HCT116 (cell line): ENCODE measurements at regions not wholly inside any gene's neighbourhood (a gene's known extent, or its start where the extent isn't known, plus 50 kb on each side); places are given as distances from the start of the nearest gene placed in this dataset.

Experiments used
- ATAC-seq: fragments of 200-7000 bp; cut with Tn5 transposase; 2 replicates; pipeline ENCODE4 v1.9.1; 2020; ENCODE audit warnings: mild to moderate bottlenecking, moderate library complexity
- BruUV-seq: library from RNA; stranded (reverse); fragments of 400-500 nt; replicated peaks from 2 replicates; lab custom pipeline; 2021; lab: Mats Ljungman, UMichigan
- CTCF ChIA-PET: fragments of 300-600 bp; sonication (Branson Sonifier 250); formaldehyde crosslinking; loops from one replicate; lab custom pipeline; 2021; ENCODE audit warnings: antibody characterized with exemption; lab: Charles Lee
- POLR2A ChIA-PET: fragments of 300-600, 350-600 bp; sonication (Branson Sonifier 250); formaldehyde crosslinking; loops from one replicate; lab custom pipeline; 2021; ENCODE audit warnings: antibody characterized with exemption; lab: Charles Lee
- RAD21 ChIA-PET, 2 experiments: fragments of 300-600 bp; sonication (Branson Sonifier 250); formaldehyde crosslinking; loops; one replicate each; lab custom pipeline; 2023; ENCODE audit warnings: low total read pairs in 2 of 2; ENCODE audit not compliant: uncharacterized antibody in 2 of 2, unreplicated experiment in 2 of 2, low non-redundant PET in 1 of 2; lab: Charles Lee
- DNase-seq: peaks from one replicate; pipeline ENCODE4 v3.0.0-alpha.2; 2010; ENCODE audit warnings: low read depth, low spot score
- H2AFZ ChIP-seq: fragments of 200-600 bp; shearing (Covaris generic), sonication (generic); 2 replicates; pipeline ENCODE4 v1.6.1; 2017; ENCODE audit warnings: low read depth, mixed run types, mixed read lengths, antibody characterized with exemption, low read length; ENCODE audit not compliant: poor library complexity, severe bottlenecking
- H3K27ac ChIP-seq: 2 replicates; pipeline ENCODE4 v1.5.1; 2012; ENCODE audit warnings: low read depth, low read length
- H3K27me3 ChIP-seq: fragments of 200-600 bp; sonication (generic); 2 replicates; pipeline ENCODE4 v1.6.1; 2016; ENCODE audit warnings: mixed run types, low read length, mixed read lengths; ENCODE audit not compliant: insufficient read depth
- H3K36me3 ChIP-seq, 2 experiments: fragments of 200-500 bp in 1 of 2; fragments of 200-600 bp in 1 of 2; sonication (Bioruptor generic) in 1 of 2; sonication (generic) in 1 of 2; 2 replicates each; pipeline versions ENCODE4 v1.5.1 to v1.6.1; 2014 to 2016; ENCODE audit warnings: low read length in 2 of 2, inconsistent platforms in 1 of 2, mixed read lengths in 1 of 2, mixed run types in 1 of 2; ENCODE audit not compliant: insufficient read depth in 2 of 2, control insufficient read depth in 1 of 2
- H3K4me1 ChIP-seq, 2 experiments: fragments of 200-600 bp in 1 of 2; sonication (generic) in 1 of 2; 2 replicates each; pipeline versions ENCODE4 v1.5.1 to v1.6.1; 2012 to 2017; ENCODE audit warnings: low read length in 2 of 2, inconsistent platforms in 1 of 2, mild to moderate bottlenecking in 1 of 2, mixed read lengths in 1 of 2, mixed run types in 1 of 2, moderate library complexity in 1 of 2; ENCODE audit not compliant: insufficient read depth in 2 of 2, control insufficient read depth in 1 of 2
- H3K4me2 ChIP-seq: fragments of 200-600 bp; sonication (generic); 2 replicates; pipeline ENCODE4 v1.6.1; 2017; ENCODE audit warnings: mixed run types, low read length, mixed read lengths
- H3K4me3 ChIP-seq, 2 experiments: fragments of 200-600 bp in 1 of 2; sonication (generic) in 1 of 2; replicated peaks in 1 of 2; 2 replicates each; pipeline ENCODE4 v1.5.1; 2011 to 2016; ENCODE audit warnings: low read length in 2 of 2, control low read depth in 1 of 2, low read depth in 1 of 2, mild to moderate bottlenecking in 1 of 2, mixed read lengths in 1 of 2, mixed run types in 1 of 2
- H3K79me2 ChIP-seq: fragments of 200-600 bp; sonication (generic); 2 replicates; pipeline ENCODE4 v1.6.1; 2017; ENCODE audit warnings: mild to moderate bottlenecking, mixed run types, low read length, moderate library complexity, mixed read lengths; ENCODE audit not compliant: insufficient read depth
- H3K9ac ChIP-seq: fragments of 200-600 bp; sonication (generic); 2 replicates; pipeline ENCODE4 v1.6.1; 2016; ENCODE audit warnings: low read length, mixed read lengths
- H3K9me2 ChIP-seq: fragments of 200-600 bp; sonication (generic), shearing (Covaris generic); 2 replicates; pipeline ENCODE4 v1.6.1; 2017; ENCODE audit warnings: mixed run types, mild to moderate bottlenecking, moderate library complexity; ENCODE audit not compliant: insufficient read depth
- H3K9me3 ChIP-seq, 2 experiments: fragments of 200-500 bp in 1 of 2; fragments of 200-600 bp in 1 of 2; sonication (Bioruptor generic) in 1 of 2; sonication (generic) in 1 of 2; 2 replicates each; pipeline ENCODE4 v1.6.1; 2014 to 2017; ENCODE audit warnings: low read length in 2 of 2, mixed read lengths in 2 of 2, inconsistent platforms in 1 of 2, low read depth in 1 of 2, mild to moderate bottlenecking in 1 of 2, mixed run types in 1 of 2, moderate library complexity in 1 of 2; ENCODE audit not compliant: control insufficient read depth in 1 of 2, insufficient read depth in 1 of 2
- H4K20me1 ChIP-seq: fragments of 200-600 bp; sonication (generic), shearing (Covaris generic); 2 replicates; pipeline ENCODE4 v1.6.1; 2017; ENCODE audit warnings: mixed run types, mild to moderate bottlenecking, moderate library complexity; ENCODE audit not compliant: insufficient read depth
- ATF3 ChIP-seq: IDR thresholded peaks from 2 replicates; pipeline ENCODE4 v1.6.1; 2012
- CEBPB ChIP-seq: IDR thresholded peaks from 2 replicates; pipeline ENCODE4 v1.6.1; 2012; ENCODE audit warnings: low read depth
- CTCF ChIP-seq, 3 experiments: fragments of 200-600 bp in 1 of 3; sonication (generic) in 1 of 3; IDR thresholded peaks in 2 of 3; conservative IDR thresholded peaks in 1 of 3; 2 replicates each; pipeline ENCODE4 v1.5.1; 2012 to 2017; ENCODE audit warnings: low read depth in 2 of 3, low read length in 2 of 3, antibody characterized with exemption in 1 of 3, borderline replicate concordance in 1 of 3, control low read depth in 1 of 3, mild to moderate bottlenecking in 1 of 3, mixed read lengths in 1 of 3, mixed run types in 1 of 3, moderate library complexity in 1 of 3; ENCODE audit not compliant: insufficient read depth in 1 of 3
- EGR1 ChIP-seq: IDR thresholded peaks from 2 replicates; pipeline ENCODE4 v1.6.1; 2012; ENCODE audit warnings: low read depth
- EZH2 ChIP-seq: fragments of 200-600 bp; sonication (generic); IDR thresholded peaks from 2 replicates; pipeline ENCODE4 v1.6.1; 2017; ENCODE audit warnings: antibody characterized with exemption, mixed run types
- FOSL1 ChIP-seq: IDR thresholded peaks from 2 replicates; pipeline ENCODE4 v1.6.1; 2012; ENCODE audit warnings: low read depth
- JUND ChIP-seq: IDR thresholded peaks from 2 replicates; pipeline ENCODE4 v1.6.1; 2012
- MAX ChIP-seq: IDR thresholded peaks from 2 replicates; pipeline ENCODE4 v1.6.1; 2012
- RAD21 ChIP-seq: IDR thresholded peaks from 2 replicates; pipeline ENCODE4 v1.6.1; 2012; ENCODE audit warnings: low read depth, mild to moderate bottlenecking
- REST ChIP-seq: IDR thresholded peaks from 2 replicates; pipeline ENCODE4 v1.6.1; 2012; ENCODE audit warnings: low read depth
- SIN3A ChIP-seq: IDR thresholded peaks from 2 replicates; pipeline ENCODE4 v1.6.1; 2012; ENCODE audit warnings: low read depth
- SP1 ChIP-seq: IDR thresholded peaks from 2 replicates; pipeline ENCODE4 v1.6.1; 2012; ENCODE audit warnings: low read depth
- SRF ChIP-seq: IDR thresholded peaks from 2 replicates; pipeline ENCODE4 v1.6.1; 2012; ENCODE audit warnings: low read depth
- TCF7L2 ChIP-seq: IDR thresholded peaks from 2 replicates; pipeline ENCODE4 v1.7.0; 2011; ENCODE audit warnings: borderline replicate concordance, inconsistent platforms; ENCODE audit not compliant: insufficient read depth, insufficient read length; ENCODE audit errors: extremely low read depth
- ZNF274 ChIP-seq: fragments of 200-500 bp; sonication (Bioruptor generic); IDR thresholded peaks from 2 replicates; pipeline ENCODE4 v1.6.1; 2014; ENCODE audit warnings: mild to moderate bottlenecking, low read depth, low read length, inconsistent platforms
- intact Hi-C: fragments of 100-400 bp; cut with micrococcal nuclease; formaldehyde crosslinking; loops from 2 replicates; pipeline ENCODE4 v1.10.0; 2022

GRCh38 chr15:39265261-39265660, 315.6 kb upstream of the THBS1 start:
- Histone ChIP-seq H2AFZ (no peak overlapping the region), H4K20me1 (no peaks in the 10 kb centered on the region), H3K9me2 (no peaks in the 10 kb centered on the region)
- RAD21 ChIA-PET = no interaction called here
- CTCF ChIA-PET = no interaction called here
- TF ChIP-seq RAD21 = no peak
- TF ChIP-seq, all 23 proteins: peak for 0
- H3K4me2 ChIP-seq = no peak overlapping the region
- ATAC-seq (no peak), DNase-seq (no peak)
- H3K27ac ChIP-seq = no peak overlapping the region
- no peak overlapping the region for H3K4me3 ChIP-seq
- no peaks in the 10 kb centered on the region for H3K79me2 ChIP-seq
- H3K9ac ChIP-seq = no peak overlapping the region
- H3K36me3 ChIP-seq = no peaks in the 10 kb centered on the region
- no peaks in the 10 kb centered on the region for H3K4me1 ChIP-seq
- no peaks in the 10 kb centered on the region for H3K27me3 ChIP-seq
- BruUV-seq = no TSS peak
- intact Hi-C loops = no loop called here
- no peaks in the 10 kb centered on the region for H3K9me3 ChIP-seq
- POLR2A ChIA-PET = no interaction called here

GRCh38 chr15:39266890-39267289, 314.0 kb upstream of the THBS1 start:
- POLR2A ChIA-PET = no interaction called here
- Histone ChIP-seq H3K27me3 (no peaks in the 10 kb centered on the region), H3K36me3 (no peaks in the 10 kb centered on the region), H3K27ac (no peak overlapping the region), H2AFZ (no peak overlapping the region), H3K9me2 (no peaks in the 10 kb centered on the region), H3K4me2 (no peak overlapping the region), H3K4me1 (peaks cover 0 to 2% of the 10 kb centered on the region in 2 experiments; a peak in 1 of 4 replicates), H3K79me2 (no peaks in the 10 kb centered on the region), H3K9ac (no peak overlapping the region), H3K9me3 (no peaks in the 10 kb centered on the region), H3K4me3 (no peak overlapping the region), H4K20me1 (no peaks in the 10 kb centered on the region)
- no peak for DNase-seq
- intact Hi-C loops = no loop called here
- CTCF ChIA-PET = no interaction called here
- no peak for ATAC-seq
- TF ChIP-seq EGR1 = no peak
- TF ChIP-seq ZNF274 = no peak
- no peak for TF ChIP-seq EZH2
- TF ChIP-seq JUND = no peak
- no peak for TF ChIP-seq CTCF (IDR thresholded peaks at IDR 0.05 in 2 of 3, conservative IDR thresholded peaks at IDR 0.05 in 1 of 3; ENCODE audit: borderline replicate concordance in 1 of 3, insufficient read depth in 1 of 3, low read depth in 2 of 3, low read length in 2 of 3)
- TF ChIP-seq REST = no peak
- no peak for TF ChIP-seq SP1
- no peak for TF ChIP-seq ATF3
- TF ChIP-seq CEBPB = no peak
- no peak for TF ChIP-seq TCF7L2
- no peak for TF ChIP-seq SIN3A
- no peak for TF ChIP-seq FOSL1
- no peak for TF ChIP-seq SRF
- TF ChIP-seq MAX = no peak
- BruUV-seq = no TSS peak
- RAD21 ChIA-PET = no interaction called here
